CD4-positive, CD25-positive, alpha-beta regulatory T cell (primary cell): ENCODE measurements at regions not wholly inside any gene's neighbourhood (a gene's known extent, or its start where the extent isn't known, plus 50 kb on each side); places are given as distances from the start of the nearest gene placed in this dataset.
"Not testable (repeated sequence)": the region's sequence is repeated elsewhere in the genome, so short reads cannot be mapped to it uniquely, and the experiment has no call there.

Source experiments
- ATAC-seq, 2 donors: fragments of 150-1000 bp; cut with Tn5 transposase; one replicate each; pipeline ENCODE4 v1.10.0; 2021; ENCODE audit warnings: low read depth in 2 of 2, moderate number of reproducible peaks in 2 of 2, moderate library complexity in 1 of 2
- DNase-seq, 3 donors: peaks; one replicate each; pipeline versions ENCODE4 v3.0.0 to v3.0.0-alpha.2; 2012 to 2022; ENCODE audit warnings: mixed read lengths in 1 of 3
- H3K27ac ChIP-seq: one replicate; pipeline ENCODE4 v1.7.0; 2013; ENCODE audit warnings: mild to moderate bottlenecking, low read length; ENCODE audit not compliant: insufficient read depth, poor library complexity, severe bottlenecking
- H3K27me3 ChIP-seq: one replicate; pipeline ENCODE4 v1.7.0; 2013; ENCODE audit warnings: low read length; ENCODE audit not compliant: control insufficient read depth, insufficient read depth
- H3K36me3 ChIP-seq: one replicate; pipeline ENCODE4 v1.7.0; 2013; ENCODE audit warnings: mild to moderate bottlenecking, low read length, moderate library complexity; ENCODE audit not compliant: control insufficient read depth, insufficient read depth
- H3K4me1 ChIP-seq: 2 replicates; pipeline ENCODE4 v1.7.0; 2013; ENCODE audit warnings: mild to moderate bottlenecking, low read length; ENCODE audit not compliant: insufficient read depth, control insufficient read depth, poor library complexity, severe bottlenecking
- H3K4me3 ChIP-seq: one replicate; pipeline ENCODE4 v1.7.0; 2013; ENCODE audit warnings: low read depth, mild to moderate bottlenecking, low read length, moderate library complexity
- H3K9me3 ChIP-seq, 2 experiments: 1 replicate in 1 of 2; 2 replicates in 1 of 2; pipeline ENCODE4 v1.7.0; 2013; ENCODE audit warnings: low read length in 2 of 2, mild to moderate bottlenecking in 1 of 2, moderate library complexity in 1 of 2; ENCODE audit not compliant: control insufficient read depth in 2 of 2
- H3K27ac Mint-ChIP-seq, 3 donors: one replicate each; pipeline ENCODE4 v1.8.0; 2020 to 2022; ENCODE audit warnings: mild to moderate bottlenecking in 3 of 3, mixed read lengths in 3 of 3, moderate library complexity in 2 of 3
- H3K27me3 Mint-ChIP-seq: one replicate; pipeline ENCODE4 v1.8.0; 2022; ENCODE audit warnings: mild to moderate bottlenecking, mixed read lengths
- H3K36me3 Mint-ChIP-seq: one replicate; pipeline ENCODE4 v1.8.0; 2020; ENCODE audit warnings: mixed read lengths
- H3K4me1 Mint-ChIP-seq, 4 donors: one replicate each; pipeline ENCODE4 v1.8.0; 2020 to 2022; ENCODE audit warnings: mixed read lengths in 4 of 4, mild to moderate bottlenecking in 1 of 4
- H3K4me3 Mint-ChIP-seq, 4 donors: one replicate each; pipeline ENCODE4 v1.8.0; 2020 to 2022; ENCODE audit warnings: mild to moderate bottlenecking in 4 of 4, mixed read lengths in 4 of 4, moderate library complexity in 3 of 4
- H3K9me3 Mint-ChIP-seq, 7 donors: one replicate each; pipeline ENCODE4 v1.8.0; 2020 to 2022; ENCODE audit warnings: mixed read lengths in 7 of 7, mild to moderate bottlenecking in 3 of 7, moderate library complexity in 2 of 7

DNA sequence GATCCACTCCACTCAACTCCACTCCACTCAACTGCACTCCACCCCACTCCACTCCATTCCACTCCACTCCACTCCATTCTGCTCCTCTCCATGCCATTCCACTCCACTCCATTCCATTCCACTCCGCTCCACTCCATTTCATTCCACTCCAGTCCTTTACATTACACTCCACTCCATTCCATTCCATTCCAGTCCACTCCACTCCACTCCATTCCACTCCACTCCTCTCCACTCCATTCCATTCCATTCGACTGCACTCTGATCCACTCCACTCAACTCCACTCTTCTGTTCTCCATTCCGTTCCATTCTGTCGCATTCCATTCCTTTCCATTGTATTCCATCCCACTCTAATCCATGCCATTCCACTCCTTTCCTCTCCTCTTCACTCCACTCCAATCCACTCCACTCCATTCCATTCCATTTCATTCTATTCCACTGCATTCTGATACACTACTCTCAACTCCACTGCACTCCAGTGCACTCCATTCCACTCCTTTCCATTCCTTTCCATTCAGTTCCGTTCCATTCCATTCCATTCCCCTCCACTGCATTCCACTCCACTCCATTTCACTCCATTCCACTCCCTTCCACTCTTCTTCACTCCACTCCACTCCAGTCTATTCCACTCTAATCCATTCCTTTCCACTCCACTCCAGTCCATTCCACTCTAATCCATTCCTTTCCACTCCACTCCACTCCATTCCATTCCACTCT is 2564.2 kb upstream of the TPTE start:
- not testable (repeated sequence) for H3K27me3 ChIP-seq, H3K4me3 Mint-ChIP-seq, H3K27ac ChIP-seq, H3K4me3 ChIP-seq, H3K36me3 ChIP-seq, H3K4me1 ChIP-seq, H3K27ac Mint-ChIP-seq, DNase-seq, H3K27me3 Mint-ChIP-seq
- Mint-ChIP-seq H3K36me3 (peaks cover 50% of the 10 kb centered on the region), H3K9me3 (peaks cover 6 to 77% (median 32%) of the 10 kb centered on the region in 7 donors), H3K4me1 (peaks cover 0 to 20% (median 4%) of the 10 kb centered on the region in 4 donors)
- ATAC-seq = peak in 1 of 2 donors; percentile 12
- peaks cover 59 to 68% of the 10 kb centered on the region in 2 experiments for H3K9me3 ChIP-seq

DNA sequence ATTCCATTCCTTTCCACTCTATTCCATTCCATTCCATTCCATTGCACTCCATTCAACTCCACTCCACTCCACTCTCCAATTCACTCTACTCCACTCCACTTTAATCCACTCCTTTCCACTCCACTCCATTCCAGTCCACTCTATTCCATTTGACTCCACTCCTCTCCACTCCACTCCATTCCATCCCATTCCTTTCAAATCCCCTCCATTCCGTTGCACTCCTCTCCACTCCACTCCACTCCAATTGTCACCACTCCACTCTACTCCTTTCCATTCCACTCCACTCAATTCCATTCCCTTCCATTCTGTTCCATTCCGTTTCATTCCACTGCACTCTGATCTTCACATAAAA is 2563.7 kb upstream of the TPTE start:
- Mint-ChIP-seq H3K4me3 (no peak overlapping the region), H3K9me3 (peaks cover 8 to 77% (median 38%) of the 10 kb centered on the region in 7 donors), H3K27me3 (no peaks in the 10 kb centered on the region), H3K27ac (no peak overlapping the region), H3K36me3 (peaks cover 44% of the 10 kb centered on the region), H3K4me1 (peaks cover 0 to 17% (median 4%) of the 10 kb centered on the region in 4 donors)
- ATAC-seq (peak in 1 of 2 donors; percentile 3), DNase-seq (no peak)
- no peak overlapping the region for H3K27ac ChIP-seq
- no peaks in the 10 kb centered on the region for H3K36me3 ChIP-seq
- no peak overlapping the region for H3K4me3 ChIP-seq
- H3K4me1 ChIP-seq = no peaks in the 10 kb centered on the region
- no peaks in the 10 kb centered on the region for H3K27me3 ChIP-seq
- H3K9me3 ChIP-seq = peaks cover 54 to 68% of the 10 kb centered on the region in 2 experiments
